ENCODE measurements at regions not wholly inside any gene's neighbourhood (a gene's known extent, or its start where the extent isn't known, plus 50 kb on each side); places are given as distances from the start of the nearest gene placed in this dataset.

GRCh38 chr2:142722086-142722485 is 155.4 kb upstream of the KYNU start:
- ATAC-seq, result no peak
- ChIA-PET CTCF (no interaction called here), POLR2A (no interaction called here)
- DNase-seq (ENCODE audit: low read depth in 1 of 2, low spot score in 1 of 2), result no peak
- H3K4me3 ChIP-seq, result no peak overlapping the region
- H3K9me3 ChIP-seq, result no peaks in the 10 kb centered on the region
- no peak for TF ChIP-seq ELK1 (IDR thresholded peaks at IDR 0.05; ENCODE audit: low read depth, low read length)
- no peak for TF ChIP-seq RARB (CRISPR knock-in tag; IDR thresholded peaks at IDR 0.05)
- no peak for TF ChIP-seq NPAS2 (CRISPR knock-in tag; IDR thresholded peaks at IDR 0.05; ENCODE audit: borderline replicate concordance)
- TF ChIP-seq CHD2 (IDR thresholded peaks at IDR 0.05; ENCODE audit: low read length, partially characterized antibody), result no peak
- TF ChIP-seq PBX3 (IDR thresholded peaks at IDR 0.05), result no peak
- no peak for TF ChIP-seq TFCP2L1 (CRISPR knock-in tag; IDR thresholded peaks at IDR 0.05)
- no peak for TF ChIP-seq NFE2L2 (conservative IDR thresholded peaks at IDR 0.05; ENCODE audit: low read length)
- TF ChIP-seq HEYL (CRISPR knock-in tag; IDR thresholded peaks at IDR 0.05), result no peak
- no peak for TF ChIP-seq TP53 (CRISPR knock-in tag; IDR thresholded peaks at IDR 0.05)
- TF ChIP-seq KDM5A (IDR thresholded peaks at IDR 0.05), result no peak
- TF ChIP-seq HMGXB4 (CRISPR knock-in tag; IDR thresholded peaks at IDR 0.05; ENCODE audit: borderline replicate concordance), result no peak
- 0 out of 3 replicates have a peak, but pooled peaks cover 6% of the 10 kb centered on the region for H3K4me1 ChIP-seq
- H3K27ac ChIP-seq, result no peak overlapping the region
- FAIRE-seq, result no peak
- no peak overlapping the region for H3K4me2 ChIP-seq
- WGBS (ENCODE audit: missing lambda C conversion rate), result 87% methylated on average over 1 of the region's 1 CpG

- TF ChIP-seq ELK1 (IDR thresholded peaks at IDR 0.05; ENCODE audit: low read depth, low read length), result no peak
- no peak for TF ChIP-seq CEBPB (IDR thresholded peaks at IDR 0.05)
- TF ChIP-seq ZSCAN20 (CRISPR knock-in tag; IDR thresholded peaks at IDR 0.05), result no peak
- TF ChIP-seq NPAS2 (CRISPR knock-in tag; IDR thresholded peaks at IDR 0.05; ENCODE audit: borderline replicate concordance), result no peak
- TF ChIP-seq REST (IDR thresholded peaks at IDR 0.05), result no peak
- TF ChIP-seq JUN (IDR thresholded peaks at IDR 0.05), result no peak
- no peak for TF ChIP-seq CHD2 (IDR thresholded peaks at IDR 0.05; ENCODE audit: low read length, partially characterized antibody)
- no peak for TF ChIP-seq BHLHE40 (IDR thresholded peaks at IDR 0.05; ENCODE audit: low read depth, low read length)
- TF ChIP-seq HOXB13 (CRISPR knock-in tag; IDR thresholded peaks at IDR 0.05; ENCODE audit: low read depth), result no peak
- no peak for FAIRE-seq
- DNase-seq (ENCODE audit: low read depth in 1 of 2, low spot score in 1 of 2), result no peak
- WGBS (ENCODE audit: missing lambda C conversion rate), result 90% methylated on average over 2 of the region's 2 CpGs
- no peak for ATAC-seq
- H3K4me3 ChIP-seq, result no peak overlapping the region
- CTCF ChIA-PET, result no interaction called here
- H3K4me2 ChIP-seq, result no peak overlapping the region
- no peak overlapping the region for H3K27ac ChIP-seq
- peaks cover 14% of the 10 kb centered on the region; the same call in 2 of the 3 replicates for H3K4me1 ChIP-seq
- POLR2A ChIA-PET, result no interaction called here
- no peaks in the 10 kb centered on the region for H3K9me3 ChIP-seq
These were observed 156.4 kb upstream of the KYNU start for GRCh38 chr2:142721015-142721414.

Measured in A549 (cell line).